Putamen (tissue), 1 donor: ENCODE measurements at regions not wholly inside any gene's neighbourhood (a gene's known extent, or its start where the extent isn't known, plus 50 kb on each side); places are given as distances from the start of the nearest gene placed in this dataset.
"Not testable (repeated sequence)": the region's sequence is repeated elsewhere in the genome, so short reads cannot be mapped to it uniquely, and the experiment has no call there.

Experiments used
- DNase-seq: peaks from one replicate; pipeline ENCODE4 v3.0.0-alpha.2; 2016; ENCODE audit warnings: low spot score

- no peak for DNase-seq
These were observed 857.1 kb upstream of the GBE1 start for GRCh38 chr3:82618594-82618993.

- DNase-seq, result no peak
These were observed 848.8 kb upstream of the GBE1 start for GRCh38 chr3:82610236-82610635.

GRCh38 chr3:82607391-82607790, 845.9 kb upstream of the GBE1 start:
- no peak for DNase-seq

GRCh38 chr3:82596805-82597204, 835.4 kb upstream of the GBE1 start:
- no peak for DNase-seq

- DNase-seq, result no peak
These were observed 834.1 kb upstream of the GBE1 start for GRCh38 chr3:82595530-82595929.

- no peak for DNase-seq
These were observed 825.7 kb upstream of the GBE1 start for GRCh38 chr3:82587174-82587573.

- no peak for DNase-seq
These were observed 825.0 kb upstream of the GBE1 start for GRCh38 chr3:82586414-82586813.

- DNase-seq, result not testable (repeated sequence)
These were observed 824.6 kb upstream of the GBE1 start for GRCh38 chr3:82586002-82586401.

GRCh38 chr3:82585591-82585990, 824.1 kb upstream of the GBE1 start:
- DNase-seq, result not testable (repeated sequence)

GRCh38 chr3:82584861-82585260, 823.4 kb upstream of the GBE1 start:
- not testable (repeated sequence) for DNase-seq

GRCh38 chr3:82584415-82584814, 823.0 kb upstream of the GBE1 start:
- DNase-seq, result not testable (repeated sequence)

GRCh38 chr3:82581350-82581749, 819.9 kb upstream of the GBE1 start:
- DNase-seq, result no peak

GRCh38 chr3:82572721-82573120, 811.3 kb upstream of the GBE1 start:
- no peak for DNase-seq

GRCh38 chr3:82568776-82569338, 807.4 kb upstream of the GBE1 start:
- no peak for DNase-seq

- no peak for DNase-seq
These were observed 805.7 kb upstream of the GBE1 start for GRCh38 chr3:82567029-82567600.

- DNase-seq, result no peak
These were observed 801.5 kb upstream of the GBE1 start for GRCh38 chr3:82562896-82563295.

GRCh38 chr3:82561784-82562183, 800.3 kb upstream of the GBE1 start:
- DNase-seq, result no peak

GRCh38 chr3:82558081-82558480, 796.6 kb upstream of the GBE1 start:
- no peak for DNase-seq

GRCh38 chr3:82556113-82556512, 794.7 kb upstream of the GBE1 start:
- DNase-seq, result no peak

GRCh38 chr3:82542556-82542955, 781.1 kb upstream of the GBE1 start:
- DNase-seq, result not testable (repeated sequence)

- DNase-seq, result no peak
These were observed 760.2 kb upstream of the GBE1 start for GRCh38 chr3:82521657-82522056.

GRCh38 chr3:82520846-82521245, 759.4 kb upstream of the GBE1 start:
- no peak for DNase-seq

- DNase-seq, result no peak
These were observed 748.6 kb upstream of the GBE1 start for GRCh38 chr3:82509951-82510603.
